ENCODE measurements at regions not wholly inside any gene's neighbourhood (a gene's known extent, or its start where the extent isn't known, plus 50 kb on each side); places are given as distances from the start of the nearest gene placed in this dataset.

DNA sequence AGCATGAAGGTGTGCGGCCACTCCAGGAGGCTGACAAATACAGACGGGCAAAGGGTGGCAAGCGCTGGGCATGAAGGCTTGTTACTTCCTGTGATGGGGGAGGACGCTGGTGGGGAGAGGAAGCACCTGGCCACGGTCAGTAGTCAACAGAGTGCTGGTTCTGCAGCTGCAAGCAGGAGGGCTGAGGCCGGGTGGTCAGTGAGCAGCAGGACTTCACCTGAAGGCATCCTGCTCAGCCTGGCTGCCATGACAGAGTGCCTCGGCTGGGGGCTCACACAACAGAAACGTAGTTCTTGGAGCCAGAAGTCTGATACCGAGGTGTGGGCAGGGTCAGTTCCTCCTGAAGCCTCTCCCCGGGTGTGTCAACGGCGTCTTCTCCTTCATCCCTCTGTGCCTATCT, 118.6 kb upstream of the IRX4 start:
- Histone ChIP-seq H3K27me3 (ENCODE audit: control insufficient read depth, insufficient read depth, low read length) (no peaks in the 10 kb centered on the region), H3K9ac (ENCODE audit: low read depth, low read length) (no peak overlapping the region), H3K4me3 (ENCODE audit: low read depth, low read length) (no peak overlapping the region), H3K9me3 (ENCODE audit: control insufficient read depth, insufficient read depth, low read length) (no peaks in the 10 kb centered on the region), H3K4me1 (ENCODE audit: control insufficient read depth, insufficient read depth, low read length) (0 out of 2 replicates have a peak, but pooled peaks cover 3% of the 10 kb centered on the region), H3K36me3 (ENCODE audit: control insufficient read depth, insufficient read depth, low read length) (no peaks in the 10 kb centered on the region), H3K27ac (ENCODE audit: low read depth, low read length) (no peak overlapping the region)

DNA sequence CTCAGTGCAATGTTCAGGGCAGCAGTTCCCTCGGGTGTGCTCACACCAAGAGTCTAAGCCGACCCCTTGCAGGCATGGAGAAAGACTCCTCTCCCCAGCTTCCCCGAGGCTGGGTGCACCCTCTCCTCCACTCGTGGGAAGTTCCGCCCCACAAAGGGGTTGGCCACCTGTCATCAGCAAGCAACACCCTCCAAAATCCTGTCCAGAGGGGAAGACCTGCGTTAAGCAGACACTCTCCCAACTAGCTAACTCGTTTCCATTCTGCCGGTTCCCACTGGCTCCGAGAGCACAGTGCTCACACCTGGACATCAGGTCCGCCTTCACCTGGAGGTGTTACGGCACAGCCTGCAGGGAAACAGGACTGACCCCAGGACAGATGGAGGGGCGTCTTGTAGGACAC, 117.9 kb upstream of the IRX4 start:
- H3K27me3 ChIP-seq (ENCODE audit: control insufficient read depth, insufficient read depth, low read length) = no peaks in the 10 kb centered on the region
- H3K4me1 ChIP-seq (ENCODE audit: control insufficient read depth, insufficient read depth, low read length) = 0 out of 2 replicates have a peak, but pooled peaks cover 3% of the 10 kb centered on the region
- H3K4me3 ChIP-seq (ENCODE audit: low read depth, low read length) = no peak overlapping the region
- H3K36me3 ChIP-seq (ENCODE audit: control insufficient read depth, insufficient read depth, low read length) = no peaks in the 10 kb centered on the region
- no peak overlapping the region for H3K9ac ChIP-seq (ENCODE audit: low read depth, low read length)
- no peaks in the 10 kb centered on the region for H3K9me3 ChIP-seq (ENCODE audit: control insufficient read depth, insufficient read depth, low read length)
- no peak overlapping the region for H3K27ac ChIP-seq (ENCODE audit: low read depth, low read length)

GRCh38 chr5:1999794-2000193, 117.1 kb upstream of the IRX4 start:
- no peak overlapping the region for H3K27ac ChIP-seq (ENCODE audit: low read depth, low read length)
- no peaks in the 10 kb centered on the region for H3K27me3 ChIP-seq (ENCODE audit: control insufficient read depth, insufficient read depth, low read length)
- H3K4me1 ChIP-seq (ENCODE audit: control insufficient read depth, insufficient read depth, low read length) = 0 out of 2 replicates have a peak, but pooled peaks cover 3% of the 10 kb centered on the region
- H3K9me3 ChIP-seq (ENCODE audit: control insufficient read depth, insufficient read depth, low read length) = no peaks in the 10 kb centered on the region
- no peak overlapping the region for H3K9ac ChIP-seq (ENCODE audit: low read depth, low read length)
- no peaks in the 10 kb centered on the region for H3K36me3 ChIP-seq (ENCODE audit: control insufficient read depth, insufficient read depth, low read length)
- no peak overlapping the region for H3K4me3 ChIP-seq (ENCODE audit: low read depth, low read length)

DNA sequence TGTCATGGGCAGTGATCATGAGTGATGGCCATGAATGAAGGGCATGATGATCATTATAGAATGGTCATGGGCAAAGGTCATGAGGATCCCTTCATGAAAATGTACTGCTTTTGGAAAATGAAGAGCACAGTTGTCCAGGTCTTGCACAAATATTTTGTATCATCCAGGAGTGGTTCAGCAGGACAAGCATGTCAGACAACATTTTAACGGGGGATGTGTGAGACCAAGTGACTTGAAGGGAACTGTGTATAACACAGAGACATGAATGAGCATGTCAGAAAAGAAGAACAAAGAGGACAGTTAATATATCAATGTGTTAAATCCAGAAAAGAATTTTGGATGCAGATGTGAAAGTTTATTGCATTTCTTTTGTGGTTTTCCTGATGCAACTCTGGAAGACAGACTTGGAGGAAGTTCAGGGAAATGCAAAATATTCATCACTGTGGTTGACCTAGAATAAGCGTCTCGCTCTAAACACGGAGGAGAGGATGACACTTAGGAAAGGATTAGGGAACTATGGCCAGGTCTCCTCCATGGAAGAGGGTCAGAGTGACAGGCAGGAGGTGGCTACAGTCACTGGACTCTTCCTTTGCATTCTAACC, 116.1 kb upstream of the IRX4 start:
- Histone ChIP-seq H3K36me3 (ENCODE audit: control insufficient read depth, insufficient read depth, low read length) (no peaks in the 10 kb centered on the region), H3K9ac (ENCODE audit: low read depth, low read length) (no peak overlapping the region), H3K4me3 (ENCODE audit: low read depth, low read length) (no peak overlapping the region), H3K27ac (ENCODE audit: low read depth, low read length) (no peak overlapping the region), H3K4me1 (ENCODE audit: control insufficient read depth, insufficient read depth, low read length) (0 out of 2 replicates have a peak, but pooled peaks cover 3% of the 10 kb centered on the region), H3K9me3 (ENCODE audit: control insufficient read depth, insufficient read depth, low read length) (no peaks in the 10 kb centered on the region), H3K27me3 (ENCODE audit: control insufficient read depth, insufficient read depth, low read length) (no peaks in the 10 kb centered on the region)

- H3K4me1 ChIP-seq (ENCODE audit: control insufficient read depth, insufficient read depth, low read length) = 0 out of 2 replicates have a peak, but pooled peaks cover 3% of the 10 kb centered on the region
- H3K9ac ChIP-seq (ENCODE audit: low read depth, low read length) = no peak overlapping the region
- H3K27me3 ChIP-seq (ENCODE audit: control insufficient read depth, insufficient read depth, low read length) = no peaks in the 10 kb centered on the region
- H3K9me3 ChIP-seq (ENCODE audit: control insufficient read depth, insufficient read depth, low read length) = no peaks in the 10 kb centered on the region
- H3K27ac ChIP-seq (ENCODE audit: low read depth, low read length) = no peak overlapping the region
- H3K36me3 ChIP-seq (ENCODE audit: control insufficient read depth, insufficient read depth, low read length) = no peaks in the 10 kb centered on the region
- H3K4me3 ChIP-seq (ENCODE audit: low read depth, low read length) = no peak overlapping the region
Measured at GRCh38 chr5:1998348-1998669, 115.6 kb upstream of the IRX4 start.

GRCh38 chr5:1997640-1998347, 115.1 kb upstream of the IRX4 start:
- H3K36me3 ChIP-seq (ENCODE audit: control insufficient read depth, insufficient read depth, low read length) = no peaks in the 10 kb centered on the region
- H3K4me3 ChIP-seq (ENCODE audit: low read depth, low read length) = no peak overlapping the region
- H3K4me1 ChIP-seq (ENCODE audit: control insufficient read depth, insufficient read depth, low read length) = 0 out of 2 replicates have a peak, but pooled peaks cover 3% of the 10 kb centered on the region
- no peak overlapping the region for H3K27ac ChIP-seq (ENCODE audit: low read depth, low read length)
- no peaks in the 10 kb centered on the region for H3K9me3 ChIP-seq (ENCODE audit: control insufficient read depth, insufficient read depth, low read length)
- no peak overlapping the region for H3K9ac ChIP-seq (ENCODE audit: low read depth, low read length)
- no peaks in the 10 kb centered on the region for H3K27me3 ChIP-seq (ENCODE audit: control insufficient read depth, insufficient read depth, low read length)

DNA sequence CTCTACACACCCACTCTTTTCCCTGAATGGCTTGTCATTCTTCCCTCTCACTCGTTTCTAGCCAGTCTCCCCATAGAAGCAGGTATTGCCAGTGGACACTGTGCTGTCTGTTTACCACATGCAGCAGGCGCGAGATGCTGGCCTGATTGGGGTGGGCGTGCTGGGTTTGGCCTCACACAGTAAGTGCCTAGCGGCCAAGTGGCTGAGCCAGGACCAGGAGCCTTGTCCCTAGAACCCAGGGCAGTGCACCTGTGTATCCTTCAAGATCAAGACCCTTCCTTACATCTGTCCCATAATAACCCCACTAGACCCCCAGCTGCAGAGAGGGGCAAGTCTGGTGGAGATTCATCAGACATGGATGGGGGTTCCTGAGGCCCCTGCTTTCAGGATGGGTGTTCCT, 112.8 kb upstream of the IRX4 start:
- Histone ChIP-seq H3K9me3 (ENCODE audit: control insufficient read depth, insufficient read depth, low read length) (no peaks in the 10 kb centered on the region), H3K4me3 (ENCODE audit: low read depth, low read length) (no peak overlapping the region), H3K27ac (ENCODE audit: low read depth, low read length) (no peak overlapping the region), H3K27me3 (ENCODE audit: control insufficient read depth, insufficient read depth, low read length) (no peaks in the 10 kb centered on the region), H3K9ac (ENCODE audit: low read depth, low read length) (no peak overlapping the region), H3K4me1 (ENCODE audit: control insufficient read depth, insufficient read depth, low read length) (0 out of 2 replicates have a peak, but pooled peaks cover 3% of the 10 kb centered on the region), H3K36me3 (ENCODE audit: control insufficient read depth, insufficient read depth, low read length) (no peaks in the 10 kb centered on the region)

- no peak overlapping the region for H3K9ac ChIP-seq (ENCODE audit: low read depth, low read length)
- no peaks in the 10 kb centered on the region for H3K27me3 ChIP-seq (ENCODE audit: control insufficient read depth, insufficient read depth, low read length)
- no peak overlapping the region for H3K27ac ChIP-seq (ENCODE audit: low read depth, low read length)
- no peaks in the 10 kb centered on the region for H3K9me3 ChIP-seq (ENCODE audit: control insufficient read depth, insufficient read depth, low read length)
- no peak overlapping the region for H3K4me3 ChIP-seq (ENCODE audit: low read depth, low read length)
- H3K4me1 ChIP-seq (ENCODE audit: control insufficient read depth, insufficient read depth, low read length) = no peaks in the 10 kb centered on the region
- H3K36me3 ChIP-seq (ENCODE audit: control insufficient read depth, insufficient read depth, low read length) = no peaks in the 10 kb centered on the region
Measured at GRCh38 chr5:1987471-1987870, 104.7 kb upstream of the IRX4 start.

DNA sequence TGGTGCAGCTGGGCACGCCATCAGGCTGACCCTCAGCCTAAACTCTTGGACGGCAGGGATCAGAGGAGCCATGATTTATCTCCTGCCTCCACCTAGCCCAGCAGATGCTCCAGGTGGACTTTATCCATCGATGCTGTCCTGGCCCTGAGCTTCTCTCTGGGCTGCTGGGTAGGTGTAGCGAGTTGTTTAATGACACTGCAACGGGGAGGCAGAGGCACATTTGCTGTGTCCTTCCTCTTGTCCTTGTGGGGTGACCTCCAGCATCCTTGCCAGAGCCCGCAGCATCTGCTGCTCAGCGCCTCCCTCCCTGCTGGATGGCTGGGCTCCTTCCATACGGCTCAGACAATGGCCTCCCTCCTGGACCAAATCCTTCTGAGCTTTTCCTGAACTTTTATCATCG, 103.1 kb upstream of the IRX4 start:
- H3K27me3 ChIP-seq (ENCODE audit: control insufficient read depth, insufficient read depth, low read length) = no peaks in the 10 kb centered on the region
- H3K4me3 ChIP-seq (ENCODE audit: low read depth, low read length) = no peak overlapping the region
- H3K9ac ChIP-seq (ENCODE audit: low read depth, low read length) = no peak overlapping the region
- H3K27ac ChIP-seq (ENCODE audit: low read depth, low read length) = no peak overlapping the region
- no peaks in the 10 kb centered on the region for H3K36me3 ChIP-seq (ENCODE audit: control insufficient read depth, insufficient read depth, low read length)
- no peaks in the 10 kb centered on the region for H3K4me1 ChIP-seq (ENCODE audit: control insufficient read depth, insufficient read depth, low read length)
- H3K9me3 ChIP-seq (ENCODE audit: control insufficient read depth, insufficient read depth, low read length) = no peaks in the 10 kb centered on the region

DNA sequence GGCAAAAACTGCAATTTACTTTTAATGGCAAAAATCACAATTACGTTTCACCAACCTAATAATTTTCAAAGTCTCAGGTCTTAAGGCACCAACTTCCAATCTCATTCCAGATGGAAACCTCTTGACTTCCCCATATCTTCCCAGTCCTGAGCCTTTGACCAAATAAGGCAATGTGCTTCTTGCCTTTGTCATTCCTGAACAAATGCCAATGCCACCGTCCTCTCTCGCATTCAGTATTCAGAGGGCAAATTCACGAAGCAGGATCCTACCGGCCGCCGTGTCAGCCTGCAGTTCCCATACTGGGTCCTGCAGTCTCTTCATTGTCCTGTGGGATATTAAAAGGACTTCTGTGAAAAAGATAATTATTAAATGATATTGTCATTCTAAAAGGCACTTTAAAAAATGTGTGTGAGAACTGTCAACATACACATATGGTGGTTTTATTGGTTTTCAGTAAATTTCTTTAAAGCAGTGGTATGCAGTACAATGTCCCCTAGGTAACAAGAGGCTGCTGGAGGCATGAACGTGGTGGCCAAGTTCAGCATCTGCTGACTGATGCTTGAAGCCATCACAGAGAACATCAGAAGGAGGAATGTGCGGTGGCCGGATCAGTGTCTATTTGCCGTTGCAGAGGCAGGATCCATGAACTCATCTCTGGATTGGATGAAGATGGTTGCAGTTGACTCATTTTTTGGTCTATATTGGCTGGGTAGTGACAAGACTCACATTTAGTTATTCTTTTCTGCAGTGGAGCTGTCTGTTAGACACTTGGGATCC, 101.4 kb upstream of the IRX4 start:
- no peaks in the 10 kb centered on the region for H3K27me3 ChIP-seq (ENCODE audit: control insufficient read depth, insufficient read depth, low read length)
- H3K9me3 ChIP-seq (ENCODE audit: control insufficient read depth, insufficient read depth, low read length) = no peaks in the 10 kb centered on the region
- no peak overlapping the region for H3K9ac ChIP-seq (ENCODE audit: low read depth, low read length)
- no peak overlapping the region for H3K4me3 ChIP-seq (ENCODE audit: low read depth, low read length)
- no peaks in the 10 kb centered on the region for H3K36me3 ChIP-seq (ENCODE audit: control insufficient read depth, insufficient read depth, low read length)
- H3K4me1 ChIP-seq (ENCODE audit: control insufficient read depth, insufficient read depth, low read length) = no peaks in the 10 kb centered on the region
- H3K27ac ChIP-seq (ENCODE audit: low read depth, low read length) = no peak overlapping the region

DNA sequence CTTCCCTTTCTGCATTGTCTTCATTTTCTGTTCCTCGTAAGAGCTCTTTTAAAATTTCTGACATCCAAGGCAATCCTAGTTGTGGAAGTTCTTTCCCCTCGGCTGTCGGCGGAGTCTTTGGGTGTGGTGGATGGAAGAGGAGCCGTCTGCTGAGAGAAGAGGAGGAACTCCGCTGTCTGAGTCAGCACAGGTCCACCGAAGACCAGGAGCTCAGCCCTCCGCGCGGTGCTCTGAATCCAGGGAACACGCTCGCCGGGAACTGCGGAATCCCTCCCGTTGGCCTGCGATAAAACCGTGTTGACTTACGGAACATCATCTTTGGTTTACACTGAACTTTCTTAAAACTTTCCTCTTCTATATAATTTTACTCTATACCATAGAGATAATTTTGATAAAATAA, 100.7 kb upstream of the IRX4 start:
- Histone ChIP-seq H3K36me3 (ENCODE audit: control insufficient read depth, insufficient read depth, low read length) (no peaks in the 10 kb centered on the region), H3K4me1 (ENCODE audit: control insufficient read depth, insufficient read depth, low read length) (no peaks in the 10 kb centered on the region), H3K27ac (ENCODE audit: low read depth, low read length) (no peak overlapping the region), H3K27me3 (ENCODE audit: control insufficient read depth, insufficient read depth, low read length) (no peaks in the 10 kb centered on the region), H3K9me3 (ENCODE audit: control insufficient read depth, insufficient read depth, low read length) (no peaks in the 10 kb centered on the region), H3K4me3 (ENCODE audit: low read depth, low read length) (no peak overlapping the region; the same call in 1 of the 2 replicates), H3K9ac (ENCODE audit: low read depth, low read length) (no peak overlapping the region)
